Heart right ventricle (tissue), 16 donors: ENCODE measurements at regions not wholly inside any gene's neighbourhood (a gene's known extent, or its start where the extent isn't known, plus 50 kb on each side); places are given as distances from the start of the nearest gene placed in this dataset.

Source experiments
- ATAC-seq, 8 donors: fragments of 200-7000 bp; cut with Tn5 transposase; one replicate each; pipeline ENCODE4 v1.9.1; 2020; ENCODE audit warnings: mild to moderate bottlenecking in 8 of 8, moderate library complexity in 8 of 8, moderate number of reproducible peaks in 1 of 8
- DNase-seq, 2 donors: peaks; one replicate each; pipeline ENCODE4 v3.0.0-alpha.2; 2020
- H3K27ac ChIP-seq, 10 donors: fragments of 200-600 bp; sonication (generic) in 2 of 10; one replicate each; pipeline versions ENCODE4 v1.5.0 to v1.8.0; 2020 to 2022; ENCODE audit warnings: mild to moderate bottlenecking in 3 of 10
- H3K27me3 ChIP-seq, 7 donors: fragments of 200-600 bp; one replicate each; pipeline ENCODE4 v1.8.0; 2021 to 2022; ENCODE audit warnings: mild to moderate bottlenecking in 2 of 7
- H3K36me3 ChIP-seq, 9 donors: fragments of 200-600 bp; sonication (generic) in 1 of 9; one replicate each; pipeline versions ENCODE4 v1.5.0 to v1.8.0; 2020 to 2022; ENCODE audit warnings: mild to moderate bottlenecking in 2 of 9
- H3K4me1 ChIP-seq, 9 donors: fragments of 200-600 bp; sonication (generic) in 1 of 9; one replicate each; pipeline versions ENCODE4 v1.5.0 to v1.8.0; 2020 to 2022; ENCODE audit warnings: mild to moderate bottlenecking in 4 of 9
- H3K4me3 ChIP-seq, 10 donors: fragments of 200-600 bp; sonication (generic) in 2 of 10; one replicate each; pipeline versions ENCODE4 v1.5.0 to v1.8.0; 2020 to 2022; ENCODE audit warnings: mild to moderate bottlenecking in 7 of 10, moderate library complexity in 2 of 10
- H3K9me3 ChIP-seq, 11 donors: fragments of 200-600 bp in 10 of 11; sonication (generic) in 2 of 11; one replicate each; pipeline versions ENCODE4 v1.5.0 to v1.8.0; 2013 to 2022; ENCODE audit warnings: mild to moderate bottlenecking in 2 of 11, control low read depth in 1 of 11, moderate library complexity in 1 of 11
- CTCF ChIP-seq, 9 donors: fragments of 200-600 bp; sonication (generic) in 2 of 9; IDR thresholded peaks; one replicate each; pipeline versions ENCODE4 v1.5.0 to v1.8.0; 2021 to 2022; ENCODE audit warnings: antibody characterized with exemption in 9 of 9, mild to moderate bottlenecking in 5 of 9, moderate library complexity in 1 of 9
- WGBS, 2 donors: extraction: QIAGEN DNeasy Blood & Tissue Kit; methylation state at CpG; one replicate each; pipeline ENCODE4 v1.1.7; 2013; ENCODE audit warnings: inconsistent platforms in 1 of 2; 5-methylcytosine and 5-hydroxymethylcytosine counted together
- intact Hi-C, 10 donors: fragments of 100-400 bp; cut with DNase I; formaldehyde crosslinking; loops; one replicate each; pipeline versions ENCODE4 v1.11.1 to v1.14.2; 2022
- donor health status: Arrhythmogenic right ventricular cardiomyopathy.
- donor health status: ischemic (EF 13 %, LVEDD 7.1; RV severe dilation, severe dysfunction).
- donor health status: healthy with polysubstance abuse.
- donor health status: DM: no; HTN: yes; CAD: no.
- donor health status: DM: no; HTN: no; CAD: no.
- donor health status: ischemic (EF 25% LVEDD 6.9; RV normal size, moderate dysfunction).
- donor health status: ischemic (EF 25% LVEDD 5.7; RV mildly dilated, moderate dysfunction).
- donor health status: healthy.
- donor health status: DM: yes; HTN: yes; CAD: no.
- donor health status: Ischemic cardiomyopathy.
- donor health status: ischemic (EF 35%, LVEDD 5.7; RV mildly dilated, moderate dysfunction).
- donor health status: nonischemic (EF 11% LVEDD 7.7; RV severe dilation, severe dysfunction).
- donor health status: DM: yes; HTN: yes; CAD: no.
- donor health status: PGD.
- donor health status: ischemic (EF 29% LVEDD 5.4; RV normal size, mild dysfunction).
- donor health status: nonischemic (EF 23%, LVEDD 6.1; RV moderate dilation, normal function).

GRCh38 chr9:88320748-88321415 is 67.4 kb upstream of the SPIN1 start:
- Histone ChIP-seq H3K9me3 (no peaks in the 10 kb centered on the region), H3K27me3 (peaks cover 0 to 5% (median 0%) of the 10 kb centered on the region in 7 donors), H3K4me3 (no peak overlapping the region), H3K4me1 (peaks cover 0 to 14% (median 0%) of the 10 kb centered on the region in 9 donors), H3K27ac (no peak overlapping the region), H3K36me3 (no peaks in the 10 kb centered on the region)
- WGBS, 2 donors = 97% methylated on average over 11 of the region's 11 CpGs
- intact Hi-C loops = no loop called here
- no peak for TF ChIP-seq CTCF (IDR thresholded peaks at IDR 0.05)
- ATAC-seq (no peak), DNase-seq (no peak)

GRCh38 chr9:88319936-88320747 is 68.1 kb upstream of the SPIN1 start:
- DNase-seq (no peak), ATAC-seq (no peak)
- Histone ChIP-seq H3K36me3 (no peaks in the 10 kb centered on the region), H3K27ac (no peak overlapping the region), H3K9me3 (no peaks in the 10 kb centered on the region), H3K4me1 (peaks cover 0 to 14% (median 0%) of the 10 kb centered on the region in 9 donors), H3K4me3 (no peak overlapping the region), H3K27me3 (no peaks in the 10 kb centered on the region)
- WGBS, 2 donors = 82 to 89% methylated on average over 6 of the region's 6 CpGs
- intact Hi-C loops = no loop called here
- TF ChIP-seq CTCF (IDR thresholded peaks at IDR 0.05) = no peak

- 74 to 75% methylated on average over 15 of the region's 15 CpGs for WGBS, 2 donors
- DNase-seq (no peak), ATAC-seq (no peak)
- Histone ChIP-seq H3K4me3 (no peak overlapping the region), H3K9me3 (no peaks in the 10 kb centered on the region), H3K36me3 (no peaks in the 10 kb centered on the region), H3K27me3 (no peaks in the 10 kb centered on the region), H3K27ac (no peak overlapping the region), H3K4me1 (peaks cover 0 to 11% (median 0%) of the 10 kb centered on the region in 9 donors)
- no peak for TF ChIP-seq CTCF (IDR thresholded peaks at IDR 0.05)
- intact Hi-C loops = loop anchor here in 1 of 10 donors (5.0 kb wide), 1 partner anchor 69 kb away; no protein-coding TSS in a partner anchor
Measured at GRCh38 chr9:88313364-88314220, 74.7 kb upstream of the SPIN1 start.

- no peak for TF ChIP-seq CTCF (IDR thresholded peaks at IDR 0.05)
- no peak for DNase-seq
- no peaks in the 10 kb centered on the region for H3K36me3 ChIP-seq
- 87 to 93% methylated on average over 13 of the region's 13 CpGs for WGBS, 2 donors
- H3K4me3 ChIP-seq = no peak overlapping the region
- H3K27ac ChIP-seq = no peak overlapping the region
- no peak for ATAC-seq
- H3K9me3 ChIP-seq = no peaks in the 10 kb centered on the region
- H3K4me1 ChIP-seq = peaks cover 0 to 13% (median 0%) of the 10 kb centered on the region in 9 donors
- intact Hi-C loops = loop anchor here in 1 of 10 donors (5.0 kb wide), 1 partner anchor 70 kb away; no protein-coding TSS in a partner anchor
- H3K27me3 ChIP-seq = no peaks in the 10 kb centered on the region
Measured at GRCh38 chr9:88312517-88313103, 75.6 kb upstream of the SPIN1 start.
